ENCODE measurements at regions not wholly inside any gene's neighbourhood (a gene's known extent, or its start where the extent isn't known, plus 50 kb on each side); places are given as distances from the start of the nearest gene placed in this dataset.

DNA sequence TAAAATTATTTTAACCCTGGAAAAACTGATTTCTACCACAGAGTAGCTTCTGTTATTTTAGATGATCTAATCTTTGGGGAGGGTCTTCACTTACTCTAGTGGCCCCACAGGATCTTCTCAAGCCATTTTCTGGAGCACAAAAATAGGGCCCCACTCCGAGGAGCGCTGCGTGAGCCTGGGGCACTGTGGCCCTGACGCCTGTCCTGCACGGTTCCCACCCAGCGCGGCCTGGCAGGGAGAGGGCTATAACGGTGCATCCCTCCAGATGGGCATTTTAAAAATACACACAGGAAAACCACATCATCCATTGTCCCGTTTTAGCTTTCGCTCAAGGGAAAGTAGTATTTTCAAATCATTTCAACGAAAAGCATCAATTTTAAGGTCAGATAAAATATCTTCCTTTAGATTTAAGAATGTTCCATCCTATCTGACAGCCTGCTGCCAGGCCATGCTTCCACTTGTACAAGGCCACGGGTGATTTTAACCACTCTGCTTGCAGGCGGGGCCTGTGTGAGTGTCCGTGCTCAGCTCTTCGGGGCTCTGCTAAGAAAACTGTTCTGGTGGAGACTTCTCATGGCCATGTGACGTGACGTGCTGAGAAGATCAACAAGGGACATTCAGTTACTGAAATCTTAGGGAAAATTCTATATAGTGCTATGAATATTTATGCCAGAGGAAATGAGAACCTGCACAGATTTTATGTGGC lies 683.8 kb upstream of the SGCG start:
- TF ChIP-seq ZNF124 (CRISPR knock-in tag; IDR thresholded peaks at IDR 0.05) (no peak), CBFB (CRISPR knock-in tag; IDR thresholded peaks at IDR 0.05) (no peak), TEAD1 (CRISPR knock-in tag; IDR thresholded peaks at IDR 0.05) (no peak), HDAC3 (IDR thresholded peaks at IDR 0.05; ENCODE audit: borderline replicate concordance, partially characterized antibody) (no peak), PCBP1 (IDR thresholded peaks at IDR 0.05; ENCODE audit: low read depth, low read length, poor library complexity, severe bottlenecking) (no peak), ESRRB (CRISPR knock-in tag; IDR thresholded peaks at IDR 0.05; ENCODE audit: borderline replicate concordance) (no peak), CC2D1A (IDR thresholded peaks at IDR 0.05) (no peak)
